ENCODE measurements at regions not wholly inside any gene's neighbourhood (a gene's known extent, or its start where the extent isn't known, plus 50 kb on each side); places are given as distances from the start of the nearest gene placed in this dataset.

DNA sequence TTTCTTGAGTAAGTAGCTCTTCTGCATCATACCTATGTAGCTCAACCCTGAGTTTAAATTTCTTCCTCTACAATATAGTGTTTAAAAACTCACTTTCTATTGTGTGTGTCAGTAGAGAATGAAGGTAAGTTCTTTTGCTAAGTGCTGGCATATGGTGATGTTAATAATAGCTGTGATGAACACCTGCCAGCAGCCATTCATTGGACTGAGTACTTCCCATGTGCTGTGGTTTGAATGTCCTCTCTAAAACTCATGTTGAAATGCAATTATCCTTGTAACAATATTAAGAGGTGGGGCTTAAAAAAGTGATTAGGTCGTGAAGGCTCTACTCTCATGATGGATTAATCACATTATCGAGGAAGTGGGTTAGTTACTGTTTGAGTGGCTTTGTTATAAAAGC is 645.2 kb upstream of the RGMB start:
- Histone ChIP-seq H3K9me3 (ENCODE audit: control insufficient read depth, insufficient read depth, low read depth, low read length) (no peaks in the 10 kb centered on the region), H3K4me1 (ENCODE audit: control insufficient read depth, insufficient read depth, low read length) (no peaks in the 10 kb centered on the region), H3K4me3 (ENCODE audit: low read depth, low read length) (no peak overlapping the region), H3K36me3 (ENCODE audit: control insufficient read depth in 2 of 2, insufficient read depth in 1 of 2, low read length in 2 of 2) (no peaks in the 10 kb centered on the region), H3K27ac (ENCODE audit: extremely low read depth, low read depth, low read length) (no peak overlapping the region)
- no peak for TF ChIP-seq ZNF747 (tag by site-specific recombination; IDR thresholded peaks at IDR 0.05)
- TF ChIP-seq, protein P1, sequence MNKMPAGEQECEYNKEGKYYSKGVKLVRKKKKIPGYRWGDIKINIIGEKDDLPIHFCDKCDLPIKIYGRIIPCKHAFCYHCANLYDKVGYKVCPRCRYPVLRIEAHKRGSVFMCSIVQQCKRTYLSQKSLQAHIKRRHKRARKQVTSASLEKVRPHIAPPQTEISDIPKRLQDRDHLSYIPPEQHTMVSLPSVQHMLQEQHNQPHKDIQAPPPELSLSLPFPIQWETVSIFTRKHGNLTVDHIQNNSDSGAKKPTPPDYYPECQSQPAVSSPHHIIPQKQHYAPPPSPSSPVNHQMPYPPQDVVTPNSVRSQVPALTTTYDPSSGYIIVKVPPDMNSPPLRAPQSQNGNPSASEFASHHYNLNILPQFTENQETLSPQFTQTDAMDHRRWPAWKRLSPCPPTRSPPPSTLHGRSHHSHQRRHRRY (tag by site-specific recombination; IDR thresholded peaks at IDR 0.05): no peak
- TF ChIP-seq ZNF223 (tag by site-specific recombination; IDR thresholded peaks at IDR 0.05): no peak
- TF ChIP-seq, protein P2, sequence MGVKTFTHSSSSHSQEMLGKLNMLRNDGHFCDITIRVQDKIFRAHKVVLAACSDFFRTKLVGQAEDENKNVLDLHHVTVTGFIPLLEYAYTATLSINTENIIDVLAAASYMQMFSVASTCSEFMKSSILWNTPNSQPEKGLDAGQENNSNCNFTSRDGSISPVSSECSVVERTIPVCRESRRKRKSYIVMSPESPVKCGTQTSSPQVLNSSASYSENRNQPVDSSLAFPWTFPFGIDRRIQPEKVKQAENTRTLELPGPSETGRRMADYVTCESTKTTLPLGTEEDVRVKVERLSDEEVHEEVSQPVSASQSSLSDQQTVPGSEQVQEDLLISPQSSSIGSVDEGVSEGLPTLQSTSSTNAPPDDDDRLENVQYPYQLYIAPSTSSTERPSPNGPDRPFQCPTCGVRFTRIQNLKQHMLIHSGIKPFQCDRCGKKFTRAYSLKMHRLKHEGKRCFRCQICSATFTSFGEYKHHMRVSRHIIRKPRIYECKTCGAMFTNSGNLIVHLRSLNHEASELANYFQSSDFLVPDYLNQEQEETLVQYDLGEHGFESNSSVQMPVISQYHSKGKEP (tag by site-specific recombination; IDR thresholded peaks at IDR 0.05): no peak
- TF ChIP-seq ZSCAN18 (tag by site-specific recombination; IDR thresholded peaks at IDR 0.05): no peak
- TF ChIP-seq, protein P3, sequence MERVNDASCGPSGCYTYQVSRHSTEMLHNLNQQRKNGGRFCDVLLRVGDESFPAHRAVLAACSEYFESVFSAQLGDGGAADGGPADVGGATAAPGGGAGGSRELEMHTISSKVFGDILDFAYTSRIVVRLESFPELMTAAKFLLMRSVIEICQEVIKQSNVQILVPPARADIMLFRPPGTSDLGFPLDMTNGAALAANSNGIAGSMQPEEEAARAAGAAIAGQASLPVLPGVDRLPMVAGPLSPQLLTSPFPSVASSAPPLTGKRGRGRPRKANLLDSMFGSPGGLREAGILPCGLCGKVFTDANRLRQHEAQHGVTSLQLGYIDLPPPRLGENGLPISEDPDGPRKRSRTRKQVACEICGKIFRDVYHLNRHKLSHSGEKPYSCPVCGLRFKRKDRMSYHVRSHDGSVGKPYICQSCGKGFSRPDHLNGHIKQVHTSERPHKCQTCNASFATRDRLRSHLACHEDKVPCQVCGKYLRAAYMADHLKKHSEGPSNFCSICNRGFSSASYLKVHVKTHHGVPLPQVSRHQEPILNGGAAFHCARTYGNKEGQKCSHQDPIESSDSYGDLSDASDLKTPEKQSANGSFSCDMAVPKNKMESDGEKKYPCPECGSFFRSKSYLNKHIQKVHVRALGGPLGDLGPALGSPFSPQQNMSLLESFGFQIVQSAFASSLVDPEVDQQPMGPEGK (tag by site-specific recombination; IDR thresholded peaks at IDR 0.05): no peak
- TF ChIP-seq ZNF350 (tag by site-specific recombination; IDR thresholded peaks at IDR 0.05): no peak
- TF ChIP-seq SCRT2 (tag by site-specific recombination; IDR thresholded peaks at IDR 0.05): no peak
- no peak for TF ChIP-seq ZNF16 (tag by site-specific recombination; IDR thresholded peaks at IDR 0.05; ENCODE audit: low read depth)
- TF ChIP-seq, protein P4, sequence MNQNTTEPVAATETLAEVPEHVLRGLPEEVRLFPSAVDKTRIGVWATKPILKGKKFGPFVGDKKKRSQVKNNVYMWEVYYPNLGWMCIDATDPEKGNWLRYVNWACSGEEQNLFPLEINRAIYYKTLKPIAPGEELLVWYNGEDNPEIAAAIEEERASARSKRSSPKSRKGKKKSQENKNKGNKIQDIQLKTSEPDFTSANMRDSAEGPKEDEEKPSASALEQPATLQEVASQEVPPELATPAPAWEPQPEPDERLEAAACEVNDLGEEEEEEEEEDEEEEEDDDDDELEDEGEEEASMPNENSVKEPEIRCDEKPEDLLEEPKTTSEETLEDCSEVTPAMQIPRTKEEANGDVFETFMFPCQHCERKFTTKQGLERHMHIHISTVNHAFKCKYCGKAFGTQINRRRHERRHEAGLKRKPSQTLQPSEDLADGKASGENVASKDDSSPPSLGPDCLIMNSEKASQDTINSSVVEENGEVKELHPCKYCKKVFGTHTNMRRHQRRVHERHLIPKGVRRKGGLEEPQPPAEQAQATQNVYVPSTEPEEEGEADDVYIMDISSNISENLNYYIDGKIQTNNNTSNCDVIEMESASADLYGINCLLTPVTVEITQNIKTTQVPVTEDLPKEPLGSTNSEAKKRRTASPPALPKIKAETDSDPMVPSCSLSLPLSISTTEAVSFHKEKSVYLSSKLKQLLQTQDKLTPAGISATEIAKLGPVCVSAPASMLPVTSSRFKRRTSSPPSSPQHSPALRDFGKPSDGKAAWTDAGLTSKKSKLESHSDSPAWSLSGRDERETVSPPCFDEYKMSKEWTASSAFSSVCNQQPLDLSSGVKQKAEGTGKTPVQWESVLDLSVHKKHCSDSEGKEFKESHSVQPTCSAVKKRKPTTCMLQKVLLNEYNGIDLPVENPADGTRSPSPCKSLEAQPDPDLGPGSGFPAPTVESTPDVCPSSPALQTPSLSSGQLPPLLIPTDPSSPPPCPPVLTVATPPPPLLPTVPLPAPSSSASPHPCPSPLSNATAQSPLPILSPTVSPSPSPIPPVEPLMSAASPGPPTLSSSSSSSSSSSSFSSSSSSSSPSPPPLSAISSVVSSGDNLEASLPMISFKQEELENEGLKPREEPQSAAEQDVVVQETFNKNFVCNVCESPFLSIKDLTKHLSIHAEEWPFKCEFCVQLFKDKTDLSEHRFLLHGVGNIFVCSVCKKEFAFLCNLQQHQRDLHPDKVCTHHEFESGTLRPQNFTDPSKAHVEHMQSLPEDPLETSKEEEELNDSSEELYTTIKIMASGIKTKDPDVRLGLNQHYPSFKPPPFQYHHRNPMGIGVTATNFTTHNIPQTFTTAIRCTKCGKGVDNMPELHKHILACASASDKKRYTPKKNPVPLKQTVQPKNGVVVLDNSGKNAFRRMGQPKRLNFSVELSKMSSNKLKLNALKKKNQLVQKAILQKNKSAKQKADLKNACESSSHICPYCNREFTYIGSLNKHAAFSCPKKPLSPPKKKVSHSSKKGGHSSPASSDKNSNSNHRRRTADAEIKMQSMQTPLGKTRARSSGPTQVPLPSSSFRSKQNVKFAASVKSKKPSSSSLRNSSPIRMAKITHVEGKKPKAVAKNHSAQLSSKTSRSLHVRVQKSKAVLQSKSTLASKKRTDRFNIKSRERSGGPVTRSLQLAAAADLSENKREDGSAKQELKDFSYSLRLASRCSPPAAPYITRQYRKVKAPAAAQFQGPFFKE (tag by site-specific recombination; IDR thresholded peaks at IDR 0.05; ENCODE audit: borderline replicate concordance): no peak
- no peak for TF ChIP-seq ZIC2 (tag by site-specific recombination; IDR thresholded peaks at IDR 0.05)
- TF ChIP-seq ZNF555 (tag by site-specific recombination; conservative IDR thresholded peaks at IDR 0.05): no peak
- TF ChIP-seq ZNF416 (tag by site-specific recombination; IDR thresholded peaks at IDR 0.05): no peak
- no peak for TF ChIP-seq ZNF571 (tag by site-specific recombination; IDR thresholded peaks at IDR 0.05)
- TF ChIP-seq, protein P5, sequence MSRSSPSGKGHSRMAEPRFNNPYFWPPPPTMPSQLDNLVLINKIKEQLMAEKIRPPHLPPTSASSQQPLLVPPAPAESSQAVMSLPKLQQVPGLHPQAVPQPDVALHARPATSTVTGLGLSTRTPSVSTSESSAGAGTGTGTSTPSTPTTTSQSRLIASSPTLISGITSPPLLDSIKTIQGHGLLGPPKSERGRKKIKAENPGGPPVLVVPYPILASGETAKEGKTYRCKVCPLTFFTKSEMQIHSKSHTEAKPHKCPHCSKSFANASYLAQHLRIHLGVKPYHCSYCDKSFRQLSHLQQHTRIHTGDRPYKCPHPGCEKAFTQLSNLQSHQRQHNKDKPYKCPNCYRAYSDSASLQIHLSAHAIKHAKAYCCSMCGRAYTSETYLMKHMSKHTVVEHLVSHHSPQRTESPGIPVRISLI (tag by site-specific recombination; IDR thresholded peaks at IDR 0.05): no peak
- TF ChIP-seq BCL11A (tag by site-specific recombination; IDR thresholded peaks at IDR 0.05; ENCODE audit: low read depth): no peak
- TF ChIP-seq HOXC10 (CRISPR knock-in tag; IDR thresholded peaks at IDR 0.05): no peak
- TF ChIP-seq KLF9 (tag by site-specific recombination; IDR thresholded peaks at IDR 0.05; ENCODE audit: low read depth): no peak
- TF ChIP-seq ZNF521 (tag by site-specific recombination; IDR thresholded peaks at IDR 0.05): no peak
- TF ChIP-seq ZNF785 (tag by site-specific recombination; IDR thresholded peaks at IDR 0.05): no peak
- ChIA-PET CTCF (interaction anchor here (1.4 kb wide), 1 partner anchor 18 kb away, joined by 3 read pairs; no protein-coding TSS in a partner anchor), POLR2A (no interaction called here)
